Liver (tissue), 8 donors: ENCODE measurements at regions not wholly inside any gene's neighbourhood (a gene's known extent, or its start where the extent isn't known, plus 50 kb on each side); places are given as distances from the start of the nearest gene placed in this dataset.

Source experiments
- DNase-seq: peaks from one replicate; pipeline ENCODE4 v3.0.0-alpha.2; 2017; ENCODE audit warnings: low spot score
- H3K27ac ChIP-seq, 2 donors: one replicate each; pipeline ENCODE4 v1.7.0; 2013; ENCODE audit warnings: inconsistent platforms in 2 of 2, low read length in 2 of 2, control low read depth in 1 of 2, low read depth in 1 of 2, mild to moderate bottlenecking in 1 of 2
- H3K27me3 ChIP-seq, 4 donors: one replicate each; pipeline versions ENCODE4 v1.6.1 to v1.7.0; 2013; ENCODE audit warnings: low read length in 3 of 4, inconsistent platforms in 1 of 4, mild to moderate bottlenecking in 1 of 4, moderate library complexity in 1 of 4; ENCODE audit not compliant: control insufficient read depth in 4 of 4, insufficient read depth in 4 of 4
- H3K36me3 ChIP-seq, 4 donors: one replicate each; pipeline versions ENCODE4 v1.6.1 to v1.7.0; 2013; ENCODE audit warnings: low read length in 3 of 4, mild to moderate bottlenecking in 3 of 4, low read depth in 1 of 4, moderate library complexity in 1 of 4; ENCODE audit not compliant: control insufficient read depth in 4 of 4, insufficient read depth in 3 of 4
- H3K4me1 ChIP-seq, 4 donors: one replicate each; pipeline versions ENCODE4 v1.6.1 to v1.7.0; 2013; ENCODE audit warnings: low read length in 3 of 4, mild to moderate bottlenecking in 3 of 4, moderate library complexity in 1 of 4; ENCODE audit not compliant: control insufficient read depth in 4 of 4, insufficient read depth in 4 of 4
- H3K4me3 ChIP-seq, 3 donors: one replicate each; pipeline versions ENCODE4 v1.6.1 to v1.7.0; 2013; ENCODE audit warnings: low read length in 3 of 3, control low read depth in 1 of 3, low read depth in 1 of 3, mild to moderate bottlenecking in 1 of 3
- H3K9ac ChIP-seq, 2 donors: one replicate each; pipeline ENCODE4 v1.7.0; 2013; ENCODE audit warnings: low read length in 2 of 2, mild to moderate bottlenecking in 2 of 2, moderate library complexity in 2 of 2, control low read depth in 1 of 2, low read depth in 1 of 2
- H3K9me3 ChIP-seq, 4 donors: one replicate each; pipeline versions ENCODE4 v1.6.1 to v1.7.0; 2013; ENCODE audit warnings: low read length in 3 of 4; ENCODE audit not compliant: control insufficient read depth in 4 of 4
- FOXA1 ChIP-seq: IDR thresholded peaks from 2 replicates; pipeline ENCODE4 v1.6.1; 2016; ENCODE audit warnings: antibody characterized with exemption
- FOXA2 ChIP-seq: IDR thresholded peaks from 2 replicates; pipeline ENCODE4 v1.6.1; 2016; ENCODE audit warnings: antibody characterized with exemption
- GABPA ChIP-seq, 2 donors: IDR thresholded peaks in 1 of 2; conservative IDR thresholded peaks in 1 of 2; 2 replicates each; pipeline ENCODE4 v1.6.1; 2016; ENCODE audit warnings: antibody characterized with exemption in 2 of 2, mild to moderate bottlenecking in 1 of 2, moderate library complexity in 1 of 2
- HNF4A ChIP-seq, 2 donors: conservative IDR thresholded peaks; 2 replicates each; pipeline ENCODE4 v1.6.1; 2016; ENCODE audit warnings: antibody characterized with exemption in 2 of 2, mild to moderate bottlenecking in 2 of 2
- HNF4G ChIP-seq: IDR thresholded peaks from 2 replicates; pipeline ENCODE4 v1.6.1; 2016; ENCODE audit warnings: antibody characterized with exemption
- JUND ChIP-seq, 2 donors: IDR thresholded peaks; 2 replicates each; pipeline ENCODE4 v1.6.1; 2016; ENCODE audit warnings: antibody characterized with exemption in 2 of 2
- NR2F2 ChIP-seq: IDR thresholded peaks from 2 replicates; pipeline ENCODE4 v1.6.1; 2016; ENCODE audit warnings: antibody characterized with exemption
- RAD21 ChIP-seq, 2 donors: IDR thresholded peaks; 2 replicates each; pipeline ENCODE4 v1.6.1; 2016; ENCODE audit warnings: antibody characterized with exemption in 2 of 2, mild to moderate bottlenecking in 2 of 2
- RXRA ChIP-seq, 2 donors: IDR thresholded peaks; 2 replicates each; pipeline ENCODE4 v1.6.1; 2017 to 2018; ENCODE audit warnings: antibody characterized with exemption in 2 of 2, mild to moderate bottlenecking in 1 of 2
- SP1 ChIP-seq: IDR thresholded peaks from 2 replicates; pipeline ENCODE4 v1.6.1; 2018; ENCODE audit warnings: antibody characterized with exemption, mild to moderate bottlenecking
- TAF1 ChIP-seq: conservative IDR thresholded peaks from 2 replicates; pipeline ENCODE4 v1.6.1; 2016; ENCODE audit warnings: antibody characterized with exemption, mild to moderate bottlenecking
- YY1 ChIP-seq: IDR thresholded peaks from 2 replicates; pipeline ENCODE4 v1.6.1; 2016; ENCODE audit warnings: antibody characterized with exemption, mild to moderate bottlenecking
- WGBS: extraction: QIAGEN DNeasy Blood & Tissue Kit; methylation state at CpG from one replicate; pipeline ENCODE4 v1.1.7; 2013; 5-methylcytosine and 5-hydroxymethylcytosine counted together
- TF ChIP-seq, protein P1 (sequence below): fragments of 150-350 bp; IDR thresholded peaks from 2 replicates; pipeline ENCODE4 v1.5.1; 2017; ENCODE audit warnings: improper control_type of control experiment, low read depth, low read length; ENCODE audit not compliant: missing input control
- TF ChIP-seq, protein P2 (sequence below): IDR thresholded peaks from 2 replicates; pipeline ENCODE4 v1.6.1; 2016; ENCODE audit warnings: antibody characterized with exemption
- TF ChIP-seq, protein P3 (sequence below): IDR thresholded peaks from 2 replicates; pipeline ENCODE4 v1.6.1; 2016; ENCODE audit warnings: antibody characterized with exemption, mild to moderate bottlenecking
- donor health status: healthy.
- donor health status: healthy.
- donor health status: healthy.
- donor health status: healthy.
- donor health status: healthy.

DNA sequence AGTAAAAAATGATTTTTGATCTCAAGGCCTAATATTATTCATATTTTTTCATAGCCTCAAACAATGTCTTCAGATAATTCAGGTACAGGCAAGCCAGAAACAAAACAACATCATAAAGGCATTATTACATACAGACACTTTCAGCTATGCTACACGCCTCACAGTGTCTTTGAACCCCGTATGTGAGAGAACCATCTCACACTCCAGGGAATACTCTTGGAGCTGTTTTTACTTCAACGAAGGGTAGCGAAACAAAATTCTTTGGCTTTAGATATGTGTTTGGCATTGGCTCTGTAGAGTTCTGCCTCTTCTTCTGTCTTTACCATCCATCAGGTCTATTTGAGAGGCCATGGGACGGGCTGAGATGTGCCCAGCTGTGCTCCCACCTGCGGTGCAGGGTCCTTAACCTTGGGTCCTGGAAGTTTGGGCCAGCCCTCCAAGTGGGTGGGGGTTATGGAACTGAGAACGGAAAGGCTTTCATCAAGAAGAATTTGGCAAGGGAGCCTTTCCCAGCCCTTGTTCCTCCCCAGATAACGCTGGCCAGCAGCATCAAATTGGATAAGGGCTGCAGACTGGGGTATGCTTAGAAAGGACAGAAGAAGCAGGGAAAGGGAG is 276.9 kb downstream of the TCF7L2 start (continued):
- TF ChIP-seq, protein P1, sequence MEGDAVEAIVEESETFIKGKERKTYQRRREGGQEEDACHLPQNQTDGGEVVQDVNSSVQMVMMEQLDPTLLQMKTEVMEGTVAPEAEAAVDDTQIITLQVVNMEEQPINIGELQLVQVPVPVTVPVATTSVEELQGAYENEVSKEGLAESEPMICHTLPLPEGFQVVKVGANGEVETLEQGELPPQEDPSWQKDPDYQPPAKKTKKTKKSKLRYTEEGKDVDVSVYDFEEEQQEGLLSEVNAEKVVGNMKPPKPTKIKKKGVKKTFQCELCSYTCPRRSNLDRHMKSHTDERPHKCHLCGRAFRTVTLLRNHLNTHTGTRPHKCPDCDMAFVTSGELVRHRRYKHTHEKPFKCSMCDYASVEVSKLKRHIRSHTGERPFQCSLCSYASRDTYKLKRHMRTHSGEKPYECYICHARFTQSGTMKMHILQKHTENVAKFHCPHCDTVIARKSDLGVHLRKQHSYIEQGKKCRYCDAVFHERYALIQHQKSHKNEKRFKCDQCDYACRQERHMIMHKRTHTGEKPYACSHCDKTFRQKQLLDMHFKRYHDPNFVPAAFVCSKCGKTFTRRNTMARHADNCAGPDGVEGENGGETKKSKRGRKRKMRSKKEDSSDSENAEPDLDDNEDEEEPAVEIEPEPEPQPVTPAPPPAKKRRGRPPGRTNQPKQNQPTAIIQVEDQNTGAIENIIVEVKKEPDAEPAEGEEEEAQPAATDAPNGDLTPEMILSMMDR: no peak
- TF ChIP-seq FOXA2: no peak
- no peak for TF ChIP-seq RXRA (IDR thresholded peaks at IDR 0.05)
- TF ChIP-seq GABPA (IDR thresholded peaks at IDR 0.05 in 1 of 2, conservative IDR thresholded peaks at IDR 0.05 in 1 of 2): no peak
- no peak for TF ChIP-seq TAF1
- no peak for TF ChIP-seq JUND (IDR thresholded peaks at IDR 0.05)
- no peak for TF ChIP-seq RAD21 (IDR thresholded peaks at IDR 0.05)
- no peak for TF ChIP-seq NR2F2

DNA sequence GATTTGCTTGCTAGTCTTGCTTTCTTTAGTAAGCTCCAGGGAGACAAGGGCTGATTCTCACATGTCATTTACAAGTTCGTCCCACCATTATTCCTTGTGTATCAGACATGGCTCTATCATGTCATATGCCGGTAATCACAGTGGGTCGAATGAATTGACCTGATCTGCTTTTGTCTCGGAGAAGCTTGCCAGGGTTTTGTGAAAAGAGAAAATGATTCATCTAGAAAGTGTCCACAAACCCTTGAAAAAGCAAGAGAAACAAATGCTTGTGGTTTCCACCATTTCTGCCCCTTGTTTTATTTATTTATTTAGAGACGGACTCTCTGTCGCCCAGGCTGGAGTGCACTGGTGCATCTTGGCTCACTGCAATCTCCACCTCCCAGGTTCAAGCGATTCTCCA is 278.5 kb downstream of the TCF7L2 start:
- WGBS: 88% methylated on average over 7 of the region's 7 CpGs
- TF ChIP-seq JUND (IDR thresholded peaks at IDR 0.05): no peak
- TF ChIP-seq RAD21 (IDR thresholded peaks at IDR 0.05): no peak
- no peak for TF ChIP-seq NR2F2
- TF ChIP-seq, protein P2, sequence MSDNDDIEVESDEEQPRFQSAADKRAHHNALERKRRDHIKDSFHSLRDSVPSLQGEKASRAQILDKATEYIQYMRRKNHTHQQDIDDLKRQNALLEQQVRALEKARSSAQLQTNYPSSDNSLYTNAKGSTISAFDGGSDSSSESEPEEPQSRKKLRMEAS: no peak
- no peak for TF ChIP-seq HNF4G
- TF ChIP-seq, protein P1: no peak
- TF ChIP-seq HNF4A (conservative IDR thresholded peaks at IDR 0.05): no peak
- TF ChIP-seq YY1: no peak
- TF ChIP-seq, protein P3, sequence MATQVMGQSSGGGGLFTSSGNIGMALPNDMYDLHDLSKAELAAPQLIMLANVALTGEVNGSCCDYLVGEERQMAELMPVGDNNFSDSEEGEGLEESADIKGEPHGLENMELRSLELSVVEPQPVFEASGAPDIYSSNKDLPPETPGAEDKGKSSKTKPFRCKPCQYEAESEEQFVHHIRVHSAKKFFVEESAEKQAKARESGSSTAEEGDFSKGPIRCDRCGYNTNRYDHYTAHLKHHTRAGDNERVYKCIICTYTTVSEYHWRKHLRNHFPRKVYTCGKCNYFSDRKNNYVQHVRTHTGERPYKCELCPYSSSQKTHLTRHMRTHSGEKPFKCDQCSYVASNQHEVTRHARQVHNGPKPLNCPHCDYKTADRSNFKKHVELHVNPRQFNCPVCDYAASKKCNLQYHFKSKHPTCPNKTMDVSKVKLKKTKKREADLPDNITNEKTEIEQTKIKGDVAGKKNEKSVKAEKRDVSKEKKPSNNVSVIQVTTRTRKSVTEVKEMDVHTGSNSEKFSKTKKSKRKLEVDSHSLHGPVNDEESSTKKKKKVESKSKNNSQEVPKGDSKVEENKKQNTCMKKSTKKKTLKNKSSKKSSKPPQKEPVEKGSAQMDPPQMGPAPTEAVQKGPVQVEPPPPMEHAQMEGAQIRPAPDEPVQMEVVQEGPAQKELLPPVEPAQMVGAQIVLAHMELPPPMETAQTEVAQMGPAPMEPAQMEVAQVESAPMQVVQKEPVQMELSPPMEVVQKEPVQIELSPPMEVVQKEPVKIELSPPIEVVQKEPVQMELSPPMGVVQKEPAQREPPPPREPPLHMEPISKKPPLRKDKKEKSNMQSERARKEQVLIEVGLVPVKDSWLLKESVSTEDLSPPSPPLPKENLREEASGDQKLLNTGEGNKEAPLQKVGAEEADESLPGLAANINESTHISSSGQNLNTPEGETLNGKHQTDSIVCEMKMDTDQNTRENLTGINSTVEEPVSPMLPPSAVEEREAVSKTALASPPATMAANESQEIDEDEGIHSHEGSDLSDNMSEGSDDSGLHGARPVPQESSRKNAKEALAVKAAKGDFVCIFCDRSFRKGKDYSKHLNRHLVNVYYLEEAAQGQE: no peak
- TF ChIP-seq FOXA1: no peak
- TF ChIP-seq GABPA (IDR thresholded peaks at IDR 0.05 in 1 of 2, conservative IDR thresholded peaks at IDR 0.05 in 1 of 2): no peak
- no peak for TF ChIP-seq SP1
- TF ChIP-seq RXRA (IDR thresholded peaks at IDR 0.05): no peak
- H3K36me3 ChIP-seq: no peaks in the 10 kb centered on the region

More for the DNA sequence above, 278.5 kb downstream of the TCF7L2 start:
- Histone ChIP-seq H3K9ac (no peak overlapping the region), H3K9me3 (no peaks in the 10 kb centered on the region), H3K27ac (no peak overlapping the region), H3K4me3 (no peak overlapping the region), H3K4me1 (no peaks in the 10 kb centered on the region), H3K27me3 (no peaks in the 10 kb centered on the region)
- DNase-seq: no peak
